Activated CD4-positive, alpha-beta T cell treated with anti-CD3 and anti-CD28 coated beads, Interleukin-2, amount 10 ng/mL, durations not matched to agents 24 days and 14 days (primary cell): ENCODE measurements at regions not wholly inside any gene's neighbourhood (a gene's known extent, or its start where the extent isn't known, plus 50 kb on each side); places are given as distances from the start of the nearest gene placed in this dataset.

Experiments
- DNase-seq: peaks from one replicate; pipeline ENCODE4 v3.0.0; 2022
- H3K27ac Mint-ChIP-seq: one replicate; pipeline ENCODE4 v1.8.0; 2022; ENCODE audit warnings: mild to moderate bottlenecking, mixed read lengths
- H3K27me3 Mint-ChIP-seq: one replicate; pipeline ENCODE4 v1.8.0; 2022; ENCODE audit warnings: mixed read lengths
- H3K36me3 Mint-ChIP-seq: one replicate; pipeline ENCODE4 v1.8.0; 2022; ENCODE audit warnings: low read depth, mild to moderate bottlenecking, mixed read lengths
- H3K4me1 Mint-ChIP-seq: one replicate; pipeline ENCODE4 v1.8.0; 2021; ENCODE audit warnings: mixed read lengths
- H3K4me3 Mint-ChIP-seq: one replicate; pipeline ENCODE4 v1.8.0; 2022; ENCODE audit warnings: mild to moderate bottlenecking, moderate library complexity, mixed read lengths
- H3K9me3 Mint-ChIP-seq: one replicate; pipeline ENCODE4 v1.8.0; 2021; ENCODE audit warnings: mixed read lengths
- intact Hi-C: fragments of 100-400 bp; cut with micrococcal nuclease; formaldehyde crosslinking; loops from one replicate; pipeline ENCODE4 v1.15.1; 2023

DNA sequence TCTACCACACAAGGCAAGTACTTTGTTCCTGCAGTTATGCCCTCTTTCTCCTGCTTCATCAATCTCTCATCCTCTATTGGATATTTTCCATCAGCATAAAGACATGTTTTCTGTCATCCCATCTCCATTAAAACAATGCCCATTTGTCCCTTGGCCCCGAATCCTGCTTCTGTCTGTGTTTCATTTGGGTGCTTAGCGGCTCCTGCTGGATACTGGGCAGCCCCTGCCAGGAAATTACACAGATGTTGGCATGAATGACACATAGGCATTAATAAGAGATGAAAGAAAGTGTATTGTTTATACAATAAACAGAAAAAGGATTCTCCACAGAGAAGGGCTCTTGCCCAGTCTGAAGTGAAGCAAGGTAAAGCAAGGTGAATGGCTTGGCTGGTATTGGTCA is 765.3 kb downstream of the REEP3 start:
- Mint-ChIP-seq H3K27me3 (no peaks in the 10 kb centered on the region), H3K27ac (no peak overlapping the region), H3K4me3 (no peak overlapping the region), H3K9me3 (no peaks in the 10 kb centered on the region), H3K36me3 (no peaks in the 10 kb centered on the region), H3K4me1 (no peaks in the 10 kb centered on the region)
- no peak for DNase-seq
- intact Hi-C loops, result no loop called here

DNA sequence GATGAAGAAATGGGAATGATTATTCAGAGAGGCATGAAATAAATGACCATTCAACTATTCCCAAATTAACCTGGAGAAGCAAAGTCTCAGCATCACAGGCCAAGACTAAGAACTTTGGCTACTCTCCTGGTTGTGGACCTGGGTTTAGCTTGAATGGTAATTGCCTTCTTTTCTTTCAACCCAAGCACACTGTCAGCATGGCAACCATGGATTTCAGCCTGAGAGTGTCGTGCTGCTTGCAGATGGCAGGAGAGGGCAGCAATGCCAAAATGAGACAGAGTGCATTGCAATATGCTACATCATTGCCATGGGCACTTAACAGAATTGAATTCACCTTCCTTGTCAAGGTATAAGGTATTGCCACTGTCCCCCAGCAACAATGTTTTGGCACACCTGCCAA is 767.2 kb downstream of the REEP3 start:
- Mint-ChIP-seq H3K9me3 (no peaks in the 10 kb centered on the region), H3K27me3 (no peaks in the 10 kb centered on the region), H3K36me3 (no peaks in the 10 kb centered on the region), H3K4me3 (no peak overlapping the region), H3K27ac (no peak overlapping the region), H3K4me1 (no peaks in the 10 kb centered on the region)
- no peak for DNase-seq
- intact Hi-C loops, result no loop called here

DNA sequence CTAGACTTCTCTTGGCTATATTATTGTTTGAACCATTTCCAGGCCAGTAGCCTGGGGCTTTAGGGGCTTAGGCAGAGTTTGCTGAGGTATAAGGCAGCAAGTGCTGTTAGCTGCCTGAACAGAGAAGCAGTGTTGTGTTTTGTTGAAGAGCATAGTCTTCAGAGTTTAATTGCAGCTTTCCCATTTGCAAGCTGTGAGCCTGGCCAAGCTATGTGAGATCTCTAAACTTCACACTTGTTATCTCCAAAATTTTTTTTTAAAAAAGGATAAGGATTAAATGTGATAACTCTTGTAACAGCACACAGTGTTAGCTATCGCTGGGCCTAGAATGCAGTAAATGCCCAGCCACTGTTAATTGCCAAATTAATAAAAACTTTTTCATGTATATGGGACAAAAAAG is 782.4 kb downstream of the REEP3 start:
- no peaks in the 10 kb centered on the region for H3K27me3 Mint-ChIP-seq
- H3K4me1 Mint-ChIP-seq, result no peaks in the 10 kb centered on the region
- H3K27ac Mint-ChIP-seq, result no peak overlapping the region
- intact Hi-C loops, result no loop called here
- no peaks in the 10 kb centered on the region for H3K9me3 Mint-ChIP-seq
- H3K36me3 Mint-ChIP-seq, result no peaks in the 10 kb centered on the region
- H3K4me3 Mint-ChIP-seq, result no peak overlapping the region
- DNase-seq, result no peak

- H3K4me1 Mint-ChIP-seq, result no peaks in the 10 kb centered on the region
- H3K9me3 Mint-ChIP-seq, result no peaks in the 10 kb centered on the region
- no peak overlapping the region for H3K27ac Mint-ChIP-seq
- no peaks in the 10 kb centered on the region for H3K27me3 Mint-ChIP-seq
- intact Hi-C loops, result no loop called here
- no peak overlapping the region for H3K4me3 Mint-ChIP-seq
- DNase-seq, result no peak
- H3K36me3 Mint-ChIP-seq, result no peaks in the 10 kb centered on the region
Measured at GRCh38 chr10:64306729-64307327, 785.6 kb downstream of the REEP3 start.

DNA sequence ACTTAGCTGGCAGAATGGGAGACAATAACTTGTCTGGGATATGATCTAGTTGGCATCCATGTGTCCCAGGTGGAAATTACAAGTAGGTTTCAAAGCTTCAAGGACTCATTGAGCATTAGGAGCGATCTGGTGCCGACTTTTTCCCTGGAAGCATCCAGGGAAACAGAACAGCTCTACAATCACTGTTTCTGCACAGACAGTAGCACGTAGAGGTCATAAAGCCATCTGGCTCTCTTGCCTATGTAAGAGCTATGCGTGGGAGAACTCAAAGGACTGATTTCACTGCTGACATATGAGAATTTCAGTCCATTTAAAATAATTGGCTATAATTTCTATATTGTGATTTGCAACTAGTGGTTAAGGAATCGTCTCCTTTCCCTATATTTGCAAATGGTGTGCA is 791.7 kb downstream of the REEP3 start:
- DNase-seq, result no peak
- H3K27ac Mint-ChIP-seq, result no peak overlapping the region
- H3K27me3 Mint-ChIP-seq, result no peaks in the 10 kb centered on the region
- intact Hi-C loops, result no loop called here
- H3K36me3 Mint-ChIP-seq, result no peaks in the 10 kb centered on the region
- H3K9me3 Mint-ChIP-seq, result no peaks in the 10 kb centered on the region
- H3K4me1 Mint-ChIP-seq, result no peaks in the 10 kb centered on the region
- H3K4me3 Mint-ChIP-seq, result no peak overlapping the region

GRCh38 chr10:64313967-64314366 is 792.8 kb downstream of the REEP3 start:
- H3K9me3 Mint-ChIP-seq, result no peaks in the 10 kb centered on the region

DNA sequence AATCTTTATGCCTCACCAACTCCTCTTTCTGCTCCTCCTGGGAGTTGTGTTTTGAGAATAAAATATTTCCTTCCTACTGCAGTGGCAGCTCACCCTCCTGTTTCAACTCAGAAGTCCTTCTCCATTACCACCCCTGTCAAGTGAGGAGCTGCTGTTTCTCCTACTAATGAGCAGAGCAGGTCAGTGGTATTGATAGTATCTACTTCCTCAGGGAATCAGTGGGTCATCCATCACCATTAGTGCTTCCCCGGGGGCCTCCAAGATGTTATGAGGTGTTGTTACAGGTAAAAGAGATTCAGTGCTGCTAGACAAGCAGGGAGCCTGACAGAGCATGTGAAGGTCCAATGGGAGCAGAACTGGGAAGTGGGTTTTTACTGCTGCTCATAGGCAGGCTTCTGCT is 795.2 kb downstream of the REEP3 start:
- Mint-ChIP-seq H3K36me3 (no peaks in the 10 kb centered on the region), H3K27ac (no peak overlapping the region), H3K4me3 (no peak overlapping the region), H3K9me3 (no peaks in the 10 kb centered on the region), H3K4me1 (no peaks in the 10 kb centered on the region), H3K27me3 (no peaks in the 10 kb centered on the region)
- intact Hi-C loops, result no loop called here
- DNase-seq, result no peak

More at GRCh38 chr10:64313967-64314366, 792.8 kb downstream of the REEP3 start:
- no peak overlapping the region for H3K4me3 Mint-ChIP-seq
- no peaks in the 10 kb centered on the region for H3K36me3 Mint-ChIP-seq
- DNase-seq, result no peak
- no peaks in the 10 kb centered on the region for H3K4me1 Mint-ChIP-seq
- intact Hi-C loops, result no loop called here
- no peak overlapping the region for H3K27ac Mint-ChIP-seq
- no peaks in the 10 kb centered on the region for H3K27me3 Mint-ChIP-seq

- no peaks in the 10 kb centered on the region for H3K27me3 Mint-ChIP-seq
- H3K9me3 Mint-ChIP-seq, result no peaks in the 10 kb centered on the region
- no peak overlapping the region for H3K27ac Mint-ChIP-seq
- no peak overlapping the region for H3K4me3 Mint-ChIP-seq
- no peaks in the 10 kb centered on the region for H3K4me1 Mint-ChIP-seq
- DNase-seq, result no peak
- intact Hi-C loops, result no loop called here
- H3K36me3 Mint-ChIP-seq, result no peaks in the 10 kb centered on the region
Measured at GRCh38 chr10:64316833-64317232, 795.6 kb downstream of the REEP3 start.

DNA sequence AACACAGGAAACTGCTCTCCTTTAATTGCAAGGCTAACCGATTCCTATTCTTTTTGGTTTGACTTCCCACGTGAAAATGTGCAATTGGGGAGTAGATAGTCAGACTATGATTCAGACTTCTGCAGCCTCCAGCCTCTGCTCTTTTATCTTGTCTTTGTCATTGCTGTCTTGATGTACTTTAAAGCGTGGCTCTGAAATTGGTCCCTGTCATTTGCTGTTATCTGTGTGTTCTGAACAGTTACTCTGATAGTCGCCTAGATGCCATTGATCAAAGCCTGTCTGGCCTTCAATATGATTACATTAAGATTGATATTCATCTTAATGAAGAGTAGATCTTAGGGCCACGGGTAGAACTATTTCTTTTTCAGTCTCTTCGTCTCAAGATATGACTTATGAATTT is 799.2 kb downstream of the REEP3 start:
- Mint-ChIP-seq H3K27ac (no peak overlapping the region), H3K27me3 (no peaks in the 10 kb centered on the region), H3K4me3 (no peak overlapping the region), H3K4me1 (no peaks in the 10 kb centered on the region), H3K36me3 (no peaks in the 10 kb centered on the region), H3K9me3 (peaks cover 5% of the 10 kb centered on the region)
- intact Hi-C loops, result no loop called here
- no peak for DNase-seq

DNA sequence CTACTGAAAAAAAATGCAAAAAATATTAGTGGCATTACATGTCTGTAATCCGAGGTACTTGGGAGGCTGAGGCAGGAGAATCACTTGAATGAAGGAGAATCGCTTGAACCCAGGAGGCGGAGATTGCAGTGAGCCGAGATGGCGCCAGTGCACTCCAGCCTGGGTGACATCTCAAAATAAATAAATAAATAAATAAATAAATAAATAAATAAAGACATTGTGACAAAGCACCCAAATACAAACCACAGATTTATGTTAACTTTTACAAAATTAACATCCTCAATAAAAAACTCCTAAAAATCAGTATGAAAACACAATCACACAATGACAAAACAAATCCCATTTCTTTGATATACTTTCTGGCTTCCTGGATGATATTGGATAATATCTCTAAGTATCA is 808.3 kb downstream of the REEP3 start:
- intact Hi-C loops, result no loop called here
- H3K36me3 Mint-ChIP-seq, result no peaks in the 10 kb centered on the region
- H3K27ac Mint-ChIP-seq, result no peak overlapping the region
- H3K4me1 Mint-ChIP-seq, result no peaks in the 10 kb centered on the region
- H3K9me3 Mint-ChIP-seq, result peaks cover 4% of the 10 kb centered on the region
- H3K4me3 Mint-ChIP-seq, result no peak overlapping the region
- no peak for DNase-seq
- H3K27me3 Mint-ChIP-seq, result no peaks in the 10 kb centered on the region

DNA sequence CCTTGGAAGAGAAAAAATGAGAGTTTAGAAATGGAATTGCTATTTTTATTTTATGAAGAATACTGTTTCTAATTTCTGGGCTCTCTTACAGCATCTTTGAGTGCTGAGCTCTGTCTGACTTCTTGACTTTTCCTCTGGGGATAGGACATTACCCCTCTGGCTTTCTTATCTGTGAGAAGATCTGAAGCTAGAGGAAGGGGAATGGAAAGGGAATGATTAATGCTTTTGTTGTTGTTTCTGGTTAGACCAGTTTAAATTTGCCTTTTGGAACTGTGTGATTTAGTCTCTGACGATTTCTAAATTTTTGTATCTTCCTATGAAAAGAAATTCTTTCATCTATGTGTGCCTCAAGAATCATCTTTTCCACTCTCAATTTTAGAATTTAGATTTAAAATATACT is 811.4 kb downstream of the REEP3 start:
- DNase-seq, result no peak
- Mint-ChIP-seq H3K27me3 (no peaks in the 10 kb centered on the region), H3K4me3 (no peak overlapping the region), H3K4me1 (no peaks in the 10 kb centered on the region), H3K27ac (no peak overlapping the region), H3K9me3 (no peaks in the 10 kb centered on the region), H3K36me3 (no peaks in the 10 kb centered on the region)
- intact Hi-C loops, result no loop called here

DNA sequence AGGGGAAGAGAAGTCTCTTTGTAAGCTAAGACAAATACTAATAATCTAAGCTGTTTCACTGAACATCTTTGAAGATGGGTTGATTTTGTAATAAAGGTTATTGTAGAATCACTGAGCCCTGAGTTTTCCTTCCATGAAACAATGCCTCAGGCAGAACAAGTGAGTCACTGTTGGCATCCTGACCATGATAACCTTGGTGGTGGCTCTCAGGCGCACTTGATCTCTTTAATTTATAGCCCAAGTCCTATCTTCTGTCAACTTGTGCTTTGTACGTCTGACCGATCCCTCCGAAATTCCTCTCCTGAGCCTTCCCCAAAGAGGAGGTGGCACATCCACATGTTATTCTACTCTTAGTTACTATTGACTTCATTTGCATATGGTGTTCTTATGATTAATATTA is 812.9 kb downstream of the REEP3 start:
- Mint-ChIP-seq H3K27ac (no peak overlapping the region), H3K27me3 (no peaks in the 10 kb centered on the region), H3K4me1 (no peaks in the 10 kb centered on the region), H3K4me3 (no peak overlapping the region), H3K9me3 (no peaks in the 10 kb centered on the region), H3K36me3 (no peaks in the 10 kb centered on the region)
- intact Hi-C loops, result no loop called here
- no peak for DNase-seq

DNA sequence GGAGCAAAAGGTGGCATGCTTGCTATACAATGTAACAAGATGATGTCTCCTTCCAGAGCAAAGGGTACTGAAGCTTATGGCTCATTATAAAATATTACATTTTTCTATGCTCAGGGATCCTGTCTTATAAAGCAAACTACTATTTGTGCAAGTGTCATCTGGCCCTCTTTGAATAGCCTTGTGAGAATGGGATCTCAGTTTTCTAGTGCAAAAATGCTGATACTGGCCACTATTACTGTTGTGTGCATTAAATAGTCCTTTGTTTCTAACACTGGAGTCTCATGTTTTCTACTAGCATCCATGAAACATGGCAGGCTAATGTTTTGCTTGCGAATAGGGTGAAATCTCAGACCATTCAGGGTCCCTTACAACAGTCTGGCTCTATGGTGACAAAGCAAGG is 823.0 kb downstream of the REEP3 start:
- no peaks in the 10 kb centered on the region for H3K36me3 Mint-ChIP-seq
- intact Hi-C loops, result no loop called here
- no peaks in the 10 kb centered on the region for H3K9me3 Mint-ChIP-seq
- no peaks in the 10 kb centered on the region for H3K4me1 Mint-ChIP-seq
- H3K27ac Mint-ChIP-seq, result no peak overlapping the region
- no peak overlapping the region for H3K4me3 Mint-ChIP-seq
- H3K27me3 Mint-ChIP-seq, result no peaks in the 10 kb centered on the region
- no peak for DNase-seq

- H3K36me3 Mint-ChIP-seq, result no peaks in the 10 kb centered on the region
- intact Hi-C loops, result no loop called here
- no peak for DNase-seq
- no peak overlapping the region for H3K27ac Mint-ChIP-seq
- H3K27me3 Mint-ChIP-seq, result no peaks in the 10 kb centered on the region
- no peak overlapping the region for H3K4me3 Mint-ChIP-seq
- H3K4me1 Mint-ChIP-seq, result no peaks in the 10 kb centered on the region
- no peaks in the 10 kb centered on the region for H3K9me3 Mint-ChIP-seq
Measured at GRCh38 chr10:64345856-64346255, 824.7 kb downstream of the REEP3 start.

DNA sequence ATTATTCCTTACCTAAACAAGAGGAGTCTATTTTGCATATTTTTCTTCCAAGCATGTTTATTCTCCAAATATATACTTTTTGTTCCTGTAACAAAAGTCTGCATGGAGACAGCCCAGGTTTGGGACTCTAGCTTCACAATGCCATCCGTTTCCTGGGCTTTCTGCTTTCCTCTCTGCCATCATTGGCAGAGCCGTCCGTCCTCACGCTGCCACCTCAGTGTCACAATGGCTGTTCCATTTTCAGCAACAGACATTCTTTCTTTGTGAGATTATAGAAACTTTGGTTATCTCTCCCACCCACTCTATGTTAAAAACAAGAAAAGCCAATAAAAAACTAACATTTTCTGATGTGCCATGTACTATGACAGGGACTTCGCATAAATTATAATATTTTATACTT is 825.2 kb downstream of the REEP3 start:
- no peaks in the 10 kb centered on the region for H3K4me1 Mint-ChIP-seq
- intact Hi-C loops, result no loop called here
- H3K36me3 Mint-ChIP-seq, result no peaks in the 10 kb centered on the region
- no peaks in the 10 kb centered on the region for H3K9me3 Mint-ChIP-seq
- H3K4me3 Mint-ChIP-seq, result no peak overlapping the region
- DNase-seq, result no peak
- H3K27ac Mint-ChIP-seq, result no peak overlapping the region
- H3K27me3 Mint-ChIP-seq, result no peaks in the 10 kb centered on the region
